Coronary artery (tissue), 2 donors: ENCODE measurements at regions not wholly inside any gene's neighbourhood (a gene's known extent, or its start where the extent isn't known, plus 50 kb on each side); places are given as distances from the start of the nearest gene placed in this dataset.

Experiments used
- DNase-seq: peaks from one replicate; pipeline ENCODE4 v3.0.0-alpha.2; 2017; ENCODE audit warnings: low spot score
- H3K27ac ChIP-seq, 2 donors: fragments of 200-600 bp; sonication (generic); one replicate each; pipeline ENCODE4 v1.5.1; 2016 to 2019
- H3K4me3 ChIP-seq: fragments of 200-600 bp; sonication (generic); 2 replicates; pipeline ENCODE4 v1.5.1; 2016; ENCODE audit warnings: mild to moderate bottlenecking, moderate library complexity
- TF ChIP-seq, protein P1 (sequence below): fragments of 200-600 bp; sonication (generic); IDR thresholded peaks from one replicate; pipeline ENCODE4 v1.5.1; 2019; ENCODE audit warnings: antibody characterized with exemption

GRCh38 chr1:198902655-198903054 lies 263.8 kb downstream of the PTPRC start:
- H3K27ac ChIP-seq, result no peak overlapping the region
- no peak for DNase-seq
- H3K4me3 ChIP-seq, result no peak overlapping the region
- TF ChIP-seq, protein P1, sequence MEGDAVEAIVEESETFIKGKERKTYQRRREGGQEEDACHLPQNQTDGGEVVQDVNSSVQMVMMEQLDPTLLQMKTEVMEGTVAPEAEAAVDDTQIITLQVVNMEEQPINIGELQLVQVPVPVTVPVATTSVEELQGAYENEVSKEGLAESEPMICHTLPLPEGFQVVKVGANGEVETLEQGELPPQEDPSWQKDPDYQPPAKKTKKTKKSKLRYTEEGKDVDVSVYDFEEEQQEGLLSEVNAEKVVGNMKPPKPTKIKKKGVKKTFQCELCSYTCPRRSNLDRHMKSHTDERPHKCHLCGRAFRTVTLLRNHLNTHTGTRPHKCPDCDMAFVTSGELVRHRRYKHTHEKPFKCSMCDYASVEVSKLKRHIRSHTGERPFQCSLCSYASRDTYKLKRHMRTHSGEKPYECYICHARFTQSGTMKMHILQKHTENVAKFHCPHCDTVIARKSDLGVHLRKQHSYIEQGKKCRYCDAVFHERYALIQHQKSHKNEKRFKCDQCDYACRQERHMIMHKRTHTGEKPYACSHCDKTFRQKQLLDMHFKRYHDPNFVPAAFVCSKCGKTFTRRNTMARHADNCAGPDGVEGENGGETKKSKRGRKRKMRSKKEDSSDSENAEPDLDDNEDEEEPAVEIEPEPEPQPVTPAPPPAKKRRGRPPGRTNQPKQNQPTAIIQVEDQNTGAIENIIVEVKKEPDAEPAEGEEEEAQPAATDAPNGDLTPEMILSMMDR, result no peak

GRCh38 chr1:198903203-198903602 lies 264.4 kb downstream of the PTPRC start:
- no peak overlapping the region for H3K4me3 ChIP-seq
- TF ChIP-seq, protein P1, result no peak
- H3K27ac ChIP-seq, result no peak overlapping the region
- no peak for DNase-seq

GRCh38 chr1:198903621-198904020 lies 264.8 kb downstream of the PTPRC start:
- no peak overlapping the region for H3K27ac ChIP-seq
- TF ChIP-seq, protein P1, result no peak
- H3K4me3 ChIP-seq, result no peak overlapping the region
- no peak for DNase-seq

DNA sequence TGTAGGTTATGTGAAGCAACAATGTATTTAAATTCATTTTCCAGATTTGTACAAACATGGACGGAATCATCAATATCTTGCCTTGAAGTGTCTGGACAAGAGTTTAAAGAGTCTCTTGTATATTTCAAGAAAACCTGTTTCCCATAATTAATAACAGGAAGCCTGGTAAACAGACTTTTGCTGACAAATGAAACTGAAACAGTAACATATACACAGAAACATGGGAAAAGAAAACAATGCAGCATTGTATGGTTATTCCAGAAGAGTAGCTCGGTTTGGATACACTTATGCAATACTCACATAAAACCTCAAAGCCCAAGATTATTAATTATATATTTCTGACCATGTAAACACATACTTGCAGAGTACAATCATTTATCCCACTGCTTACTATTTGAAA lies 265.5 kb downstream of the PTPRC start:
- TF ChIP-seq, protein P1, result no peak
- no peak for DNase-seq
- H3K4me3 ChIP-seq, result no peak overlapping the region
- H3K27ac ChIP-seq, result no peak overlapping the region

GRCh38 chr1:198906739-198907422 lies 268.0 kb downstream of the PTPRC start:
- Histone ChIP-seq H3K4me3 (no peak overlapping the region), H3K27ac (no peak overlapping the region)
- no peak for DNase-seq
- TF ChIP-seq, protein P1, result no peak

GRCh38 chr1:198907423-198907746 lies 268.5 kb downstream of the PTPRC start:
- H3K4me3 ChIP-seq, result no peak overlapping the region
- no peak for DNase-seq
- H3K27ac ChIP-seq, result no peak overlapping the region
- TF ChIP-seq, protein P1, result no peak

DNA sequence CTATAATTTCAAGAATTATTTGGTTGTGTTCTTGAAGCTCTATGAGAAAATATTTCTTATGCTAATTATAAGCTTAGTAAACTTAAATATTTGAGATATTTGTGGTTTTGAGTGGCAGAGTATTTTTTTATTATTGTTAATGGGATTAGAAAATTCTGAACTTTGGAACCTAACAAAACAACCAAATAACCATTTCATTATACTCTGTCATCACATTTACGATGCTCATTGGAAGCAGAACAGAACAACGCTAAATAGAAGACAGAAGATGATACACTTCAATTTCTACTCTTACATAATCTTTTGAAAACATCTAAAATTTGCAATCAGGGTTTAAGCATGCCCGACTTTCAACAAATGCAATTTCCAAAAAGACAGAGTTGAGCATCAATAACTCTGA lies 270.2 kb downstream of the PTPRC start:
- H3K27ac ChIP-seq, result no peak overlapping the region
- TF ChIP-seq, protein P1, result no peak
- H3K4me3 ChIP-seq, result no peak overlapping the region
- no peak for DNase-seq
